ENCODE measurements at regions not wholly inside any gene's neighbourhood (a gene's known extent, or its start where the extent isn't known, plus 50 kb on each side); places are given as distances from the start of the nearest gene placed in this dataset.

- DNase-seq (ENCODE audit: low read depth) = no peak
Observed at GRCh38 chr2:22600156-22600555, 784.8 kb upstream of the KLHL29 start.

DNA sequence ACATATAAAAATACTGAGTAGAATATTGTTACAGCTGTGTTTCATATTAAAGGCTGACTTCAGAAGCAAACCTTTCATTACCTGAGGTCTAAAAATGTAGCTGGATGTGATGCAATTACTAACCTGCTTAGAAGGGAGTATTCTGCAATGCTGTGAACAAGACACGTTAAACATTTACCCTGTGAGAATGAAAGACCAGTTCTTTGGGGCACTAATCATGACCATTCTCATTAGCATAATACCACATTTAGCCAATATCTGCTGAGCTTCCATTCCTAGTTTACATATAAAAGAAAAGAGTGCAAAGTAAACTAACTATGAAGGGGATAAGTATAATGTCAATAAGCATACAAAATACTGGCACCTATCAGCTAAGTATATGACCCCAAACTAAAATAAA lies 784.0 kb upstream of the KLHL29 start:
- DNase-seq (ENCODE audit: low read depth) = no peak

DNA sequence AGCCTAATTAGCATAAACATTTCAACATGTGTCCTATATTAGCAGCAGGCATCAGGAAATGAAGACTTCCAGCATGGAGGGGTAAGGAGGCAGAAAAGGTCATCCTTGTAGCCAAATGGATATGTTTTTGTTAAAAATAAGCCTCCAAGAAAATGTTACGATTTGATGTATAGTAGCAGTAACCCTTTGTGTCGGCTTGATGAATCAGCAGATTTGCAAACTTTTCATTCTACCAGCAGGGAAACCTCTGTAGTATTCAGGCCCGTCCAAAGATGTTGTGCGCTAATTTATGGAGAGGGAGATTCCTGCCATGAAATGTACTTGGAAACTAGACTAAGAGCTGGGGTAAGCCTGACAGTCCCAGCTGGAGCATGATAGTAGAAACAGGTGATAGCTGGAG lies 780.8 kb upstream of the KLHL29 start:
- DNase-seq (ENCODE audit: low read depth) = no peak

DNA sequence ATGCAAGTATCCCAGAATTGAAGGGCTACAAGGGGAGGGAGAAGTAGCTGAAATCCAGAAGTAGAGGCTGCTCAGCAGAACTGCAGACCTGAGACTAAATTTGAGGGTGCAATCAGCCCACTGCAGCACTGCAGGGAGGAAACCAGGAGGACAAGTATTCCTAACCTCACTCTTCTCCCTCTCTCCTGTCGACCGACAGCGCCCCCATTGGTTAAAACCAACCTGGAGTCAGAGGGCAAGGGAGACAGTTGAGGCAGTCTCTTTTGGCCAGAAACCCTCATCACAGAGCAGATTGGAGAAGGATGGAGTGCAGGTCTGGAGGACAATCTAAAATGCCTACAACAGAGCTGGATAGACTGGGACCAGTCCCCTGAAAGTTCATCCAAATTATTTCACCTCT lies 768.9 kb upstream of the KLHL29 start:
- DNase-seq (ENCODE audit: low read depth) = no peak

DNA sequence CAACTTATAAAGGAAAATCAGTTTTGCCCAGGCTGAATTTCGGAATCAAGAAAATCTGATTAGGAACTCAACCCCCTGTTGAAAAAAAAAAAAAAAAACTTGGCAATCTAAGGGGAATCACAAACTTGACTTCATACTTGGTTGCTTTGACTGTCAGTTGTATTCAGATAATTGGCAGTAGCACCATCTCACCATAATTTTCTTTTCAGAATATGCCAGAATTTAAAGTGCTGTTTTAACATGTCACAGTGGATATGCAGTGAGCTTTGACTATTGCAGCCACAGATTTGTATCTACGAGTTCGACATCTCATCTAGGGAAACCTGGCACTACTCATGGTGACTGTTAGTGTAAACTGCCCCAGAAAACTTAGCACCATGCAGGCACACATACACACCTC lies 761.4 kb upstream of the KLHL29 start:
- no peak for DNase-seq (ENCODE audit: low read depth)

DNA sequence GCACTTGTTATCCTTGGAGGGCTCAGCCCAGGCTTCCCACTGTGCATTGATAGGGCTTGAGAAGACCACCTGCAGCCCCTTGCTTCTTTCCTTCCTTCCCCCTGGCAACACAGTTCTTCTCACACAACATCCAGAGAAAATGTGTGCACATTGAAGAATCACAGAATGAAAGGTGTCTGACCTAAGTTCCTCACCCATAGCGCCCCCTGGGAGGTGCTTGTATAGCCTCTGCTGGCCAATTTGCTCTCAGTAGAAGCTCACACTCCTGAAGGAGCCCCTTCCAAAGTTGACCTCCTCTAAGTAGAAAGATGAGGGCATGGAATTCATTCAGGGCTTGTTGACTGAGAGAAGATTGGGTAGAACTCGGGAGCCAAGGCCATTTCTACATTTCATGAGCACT lies 758.4 kb upstream of the KLHL29 start:
- DNase-seq (ENCODE audit: low read depth) = no peak

- DNase-seq (ENCODE audit: low read depth) = no peak
Observed at GRCh38 chr2:22628221-22628620, 756.8 kb upstream of the KLHL29 start.

DNA sequence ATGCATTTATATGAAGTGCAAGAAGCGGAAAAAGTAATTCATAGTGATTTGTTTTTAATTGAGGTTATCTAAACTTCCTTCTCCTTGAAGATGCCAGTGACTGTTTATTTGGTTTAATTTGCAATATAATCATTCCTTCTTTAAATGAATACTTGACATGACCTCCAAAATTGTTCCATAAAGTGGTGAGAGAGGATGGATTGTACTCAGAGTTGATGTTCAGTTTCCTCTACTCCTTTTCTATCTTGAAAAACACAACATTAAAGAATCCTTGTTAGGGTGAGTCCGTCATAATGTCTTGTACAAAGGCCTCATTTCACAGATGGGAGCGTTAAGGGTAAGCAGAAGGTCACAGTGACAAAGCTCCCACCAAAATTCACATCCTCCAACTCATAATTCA lies 756.1 kb upstream of the KLHL29 start:
- DNase-seq (ENCODE audit: low read depth) = no peak

DNA sequence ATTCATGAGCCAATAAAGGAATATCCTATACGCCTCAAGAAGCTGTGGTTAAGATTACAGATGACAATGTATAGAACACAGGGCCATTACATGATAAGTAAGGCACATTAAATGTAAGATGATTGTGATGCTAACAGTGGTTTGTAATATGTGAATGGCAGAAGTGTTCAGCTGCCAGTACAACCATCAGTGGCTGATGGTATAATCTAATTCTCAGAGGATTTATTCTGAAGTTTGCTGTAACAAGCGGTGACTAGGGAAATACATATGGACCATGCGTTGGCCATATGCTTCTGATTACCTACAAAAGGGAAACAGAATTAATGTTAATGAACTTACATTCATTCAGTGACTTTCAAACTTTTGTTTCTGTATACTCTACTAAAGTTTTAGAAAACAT lies 750.8 kb upstream of the KLHL29 start:
- DNase-seq (ENCODE audit: low read depth) = no peak

DNA sequence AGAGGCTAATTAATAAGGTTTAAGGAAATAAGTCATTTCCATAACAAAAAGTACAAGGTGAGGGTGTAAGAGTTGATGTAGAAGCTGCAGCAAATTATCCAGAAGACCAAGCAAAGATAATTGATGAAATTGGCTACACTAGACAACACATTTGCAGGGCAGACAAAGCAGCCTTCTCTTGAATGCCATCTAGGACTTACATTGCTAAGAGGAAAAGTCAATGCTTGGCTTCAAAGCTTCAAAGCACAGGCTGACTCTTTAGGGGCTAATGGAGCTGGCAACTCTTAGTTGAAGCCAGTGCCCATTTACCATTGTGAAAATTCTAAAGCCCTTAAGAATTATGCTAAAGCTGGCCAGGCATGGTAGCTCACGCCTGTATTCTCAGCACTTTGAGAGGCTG lies 728.6 kb upstream of the KLHL29 start:
- no peak for DNase-seq (ENCODE audit: low read depth)

GRCh38 chr2:22673529-22673928 lies 711.5 kb upstream of the KLHL29 start:
- no peak for DNase-seq (ENCODE audit: low read depth)

- DNase-seq (ENCODE audit: low read depth) = no peak
Observed at GRCh38 chr2:22683914-22684313, 701.1 kb upstream of the KLHL29 start.

GRCh38 chr2:22690096-22690495 lies 694.9 kb upstream of the KLHL29 start:
- DNase-seq (ENCODE audit: low read depth) = no peak

DNA sequence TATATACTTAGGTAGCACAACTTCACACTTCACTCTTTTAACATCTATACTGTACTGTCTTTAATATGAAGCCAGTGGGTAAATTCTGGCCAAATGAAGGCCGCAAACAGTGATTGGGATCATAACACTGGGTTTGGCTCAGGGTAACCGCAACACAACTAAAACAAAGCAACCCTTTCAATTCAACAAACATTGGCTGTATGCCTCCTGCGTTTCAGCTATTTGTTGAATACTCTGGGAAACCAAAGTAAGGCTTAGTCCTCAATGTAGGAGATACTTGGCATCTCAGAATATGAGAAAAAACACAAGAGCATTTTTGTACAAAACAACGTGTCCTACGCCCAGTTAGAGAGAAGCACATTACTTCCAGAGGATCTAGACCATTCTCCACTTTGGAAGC lies 693.3 kb upstream of the KLHL29 start:
- DNase-seq (ENCODE audit: low read depth) = no peak

DNA sequence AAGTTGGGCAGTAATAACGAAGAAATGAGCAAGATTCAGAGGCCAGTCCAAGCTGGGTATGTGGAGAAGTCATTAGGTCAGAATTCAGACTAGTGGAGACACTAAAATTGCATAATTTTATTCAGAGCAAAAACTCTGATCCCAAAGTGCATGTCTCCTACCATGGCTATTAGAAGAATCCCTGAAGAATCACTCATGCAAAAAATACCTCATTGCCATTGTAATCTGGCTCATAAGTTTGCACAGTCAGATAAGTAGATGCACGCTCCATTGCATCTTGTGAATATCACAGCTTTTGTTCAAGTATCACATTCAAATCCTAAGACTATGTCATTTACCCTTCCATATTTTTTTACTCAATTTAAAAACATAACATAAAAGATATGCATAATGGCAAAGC lies 692.2 kb upstream of the KLHL29 start:
- DNase-seq (ENCODE audit: low read depth) = no peak

GRCh38 chr2:22694300-22694699 lies 690.7 kb upstream of the KLHL29 start:
- no peak for DNase-seq (ENCODE audit: low read depth)

DNA sequence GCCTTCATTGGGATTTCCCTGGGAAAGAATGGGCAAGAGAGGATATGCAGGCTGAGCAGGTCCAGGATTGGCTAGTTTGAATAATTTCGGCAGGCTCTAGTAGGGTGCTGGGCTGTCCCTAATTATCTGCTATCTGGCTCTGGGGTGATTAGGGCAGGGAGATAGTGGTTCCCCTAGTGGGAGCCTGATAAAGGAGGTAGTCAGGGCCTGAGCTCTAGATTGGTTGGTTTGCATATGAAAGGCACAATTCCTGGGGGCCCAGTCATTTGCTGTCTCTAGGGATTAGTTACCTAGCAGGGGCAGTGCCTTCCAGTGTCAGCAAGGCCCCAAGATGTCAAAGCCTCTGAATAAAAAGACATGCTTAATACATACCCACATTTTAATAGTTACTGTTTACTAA lies 690.1 kb upstream of the KLHL29 start:
- no peak for DNase-seq (ENCODE audit: low read depth)

GRCh38 chr2:22697054-22697788 lies 687.8 kb upstream of the KLHL29 start:
- no peak for DNase-seq (ENCODE audit: low read depth)

- no peak for DNase-seq (ENCODE audit: low read depth)
Observed at GRCh38 chr2:22701561-22702160, 683.3 kb upstream of the KLHL29 start.

DNA sequence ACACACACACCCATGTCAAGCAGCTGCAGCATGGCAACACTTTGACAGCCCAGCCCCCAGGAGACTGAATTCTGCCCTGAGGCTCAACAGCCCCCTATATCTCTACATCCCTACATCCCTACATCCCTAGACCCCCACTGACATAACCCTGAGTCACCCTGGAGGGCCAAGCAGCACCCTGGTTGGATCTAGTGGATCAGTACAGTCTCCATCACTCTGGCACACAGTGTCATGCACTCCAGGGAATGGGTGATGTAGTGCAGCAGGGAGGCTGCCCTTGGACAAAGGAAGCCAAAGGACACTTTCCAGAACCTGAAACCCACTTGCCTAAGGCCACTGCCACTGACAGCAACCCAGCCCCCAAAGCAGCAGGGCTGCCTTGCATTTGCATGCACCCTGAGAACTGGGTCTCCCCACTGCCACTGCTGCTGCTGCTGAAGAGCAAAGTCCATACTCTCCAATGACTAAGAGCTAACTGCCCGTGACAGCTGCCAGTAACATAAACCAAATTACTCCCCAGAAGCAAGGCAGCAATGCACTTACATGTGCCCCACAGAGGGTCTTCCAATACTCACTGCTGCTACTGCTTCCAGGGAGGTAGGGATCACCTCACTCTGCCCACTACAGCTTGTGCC lies 681.6 kb upstream of the KLHL29 start:
- no peak for DNase-seq (ENCODE audit: low read depth)

DNA sequence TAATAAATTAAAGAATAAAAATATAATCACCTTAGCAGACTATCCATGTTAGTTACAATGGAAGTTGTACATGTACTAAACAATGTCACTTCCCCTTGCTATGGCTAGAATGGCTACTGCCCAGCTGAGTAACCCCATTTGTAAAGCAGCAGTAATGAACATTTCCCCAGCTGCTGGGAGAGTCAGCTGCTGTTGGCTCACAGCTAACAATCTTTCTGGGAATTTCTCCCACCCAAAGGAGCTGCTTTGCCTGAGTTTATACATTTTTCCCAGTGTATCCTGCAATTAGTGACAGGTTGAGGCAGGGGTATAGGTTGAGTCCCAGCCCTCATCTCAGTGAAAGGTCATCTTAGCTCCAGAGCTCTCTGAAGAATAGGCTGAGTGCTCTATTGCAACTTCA lies 665.6 kb upstream of the KLHL29 start:
- no peak for DNase-seq (ENCODE audit: low read depth)

GRCh38 chr2:22729466-22729865 lies 655.5 kb upstream of the KLHL29 start:
- DNase-seq (ENCODE audit: low read depth) = no peak

- no peak for DNase-seq (ENCODE audit: low read depth)
Observed at GRCh38 chr2:22734373-22735045, 650.5 kb upstream of the KLHL29 start.
